ENCODE measurements at regions not wholly inside any gene's neighbourhood (a gene's known extent, or its start where the extent isn't known, plus 50 kb on each side); places are given as distances from the start of the nearest gene placed in this dataset.

DNA sequence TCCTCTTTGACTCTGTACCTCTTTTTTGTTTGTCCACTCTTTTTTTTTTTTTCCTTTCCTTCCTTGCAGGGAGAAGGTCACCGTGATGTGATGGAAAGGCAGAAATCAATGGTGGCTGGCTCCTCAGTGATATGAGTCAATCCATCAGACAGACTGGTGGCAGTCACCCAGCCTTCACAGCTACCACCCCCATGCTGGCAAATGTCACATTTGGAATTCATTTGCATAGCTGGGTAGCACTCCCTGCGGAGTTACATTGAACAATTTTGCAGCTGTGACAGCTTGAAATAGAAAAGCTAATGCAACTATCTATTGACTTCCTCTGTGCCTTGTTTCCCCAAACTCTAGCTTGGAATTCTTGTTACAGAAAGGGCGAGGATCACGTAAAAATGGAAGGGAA is 668.4 kb downstream of the C6orf118 start:
- TF ChIP-seq REST (IDR thresholded peaks at IDR 0.05; ENCODE audit: insufficient read depth in 1 of 2, low read depth in 2 of 2, low read length in 2 of 2) (no peak), POLR2AphosphoS5 (IDR thresholded peaks at IDR 0.05; ENCODE audit: low read depth, low read length) (no peak), FOXP2 (optimal IDR thresholded peaks at IDR 0.05; ENCODE audit: borderline replicate concordance, extremely low read depth, extremely low read length, insufficient read depth) (no peak), TAF1 (IDR thresholded peaks at IDR 0.05; ENCODE audit: borderline replicate concordance, insufficient read depth, low read length) (no peak), SIN3A (IDR thresholded peaks at IDR 0.05; ENCODE audit: borderline replicate concordance, insufficient read depth, low read length) (no peak)

- no peak for TF ChIP-seq SIN3A (IDR thresholded peaks at IDR 0.05; ENCODE audit: borderline replicate concordance, insufficient read depth, low read length)
Observed at GRCh38 chr6:164628302-164628931, 681.0 kb downstream of the C6orf118 start.

- no peak for TF ChIP-seq SIN3A (IDR thresholded peaks at IDR 0.05; ENCODE audit: borderline replicate concordance, insufficient read depth, low read length)
Observed at GRCh38 chr6:164616917-164617524, 692.4 kb downstream of the C6orf118 start.

- TF ChIP-seq FOXP2 (optimal IDR thresholded peaks at IDR 0.05; ENCODE audit: borderline replicate concordance, extremely low read depth, extremely low read length, insufficient read depth) (no peak), POLR2AphosphoS5 (IDR thresholded peaks at IDR 0.05; ENCODE audit: low read depth, low read length) (no peak), TAF1 (IDR thresholded peaks at IDR 0.05; ENCODE audit: borderline replicate concordance, insufficient read depth, low read length) (no peak), REST (IDR thresholded peaks at IDR 0.05; ENCODE audit: insufficient read depth in 1 of 2, low read depth in 2 of 2, low read length in 2 of 2) (no peak), SIN3A (IDR thresholded peaks at IDR 0.05; ENCODE audit: borderline replicate concordance, insufficient read depth, low read length) (no peak)
Observed at GRCh38 chr6:164612751-164613150, 696.7 kb downstream of the C6orf118 start.

DNA sequence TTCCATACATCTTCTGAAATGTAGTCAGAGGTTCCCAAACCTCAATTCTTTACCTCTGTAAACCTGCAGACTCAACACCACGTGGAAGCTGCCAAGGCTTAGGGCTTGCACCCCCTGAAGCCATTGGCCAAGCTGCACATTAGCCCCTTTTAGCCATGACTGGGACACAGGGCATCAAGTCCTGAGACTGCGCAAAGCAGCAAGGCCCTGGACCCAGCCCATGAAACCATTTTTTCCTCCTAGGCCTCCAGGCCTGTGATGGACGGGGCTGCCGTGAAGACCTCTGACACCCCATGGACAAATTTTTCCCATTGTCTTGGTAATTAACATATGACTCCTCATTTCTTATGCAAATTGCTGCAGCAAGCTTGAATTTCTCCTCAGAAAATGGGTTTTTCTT is 727.8 kb downstream of the C6orf118 start:
- TF ChIP-seq POLR2AphosphoS5 (IDR thresholded peaks at IDR 0.05; ENCODE audit: low read depth, low read length) (no peak), REST (IDR thresholded peaks at IDR 0.05; ENCODE audit: insufficient read depth in 1 of 2, low read depth in 2 of 2, low read length in 2 of 2) (no peak), FOXP2 (optimal IDR thresholded peaks at IDR 0.05; ENCODE audit: borderline replicate concordance, extremely low read depth, extremely low read length, insufficient read depth) (no peak), TAF1 (IDR thresholded peaks at IDR 0.05; ENCODE audit: borderline replicate concordance, insufficient read depth, low read length) (no peak), SIN3A (IDR thresholded peaks at IDR 0.05; ENCODE audit: borderline replicate concordance, insufficient read depth, low read length) (no peak)

DNA sequence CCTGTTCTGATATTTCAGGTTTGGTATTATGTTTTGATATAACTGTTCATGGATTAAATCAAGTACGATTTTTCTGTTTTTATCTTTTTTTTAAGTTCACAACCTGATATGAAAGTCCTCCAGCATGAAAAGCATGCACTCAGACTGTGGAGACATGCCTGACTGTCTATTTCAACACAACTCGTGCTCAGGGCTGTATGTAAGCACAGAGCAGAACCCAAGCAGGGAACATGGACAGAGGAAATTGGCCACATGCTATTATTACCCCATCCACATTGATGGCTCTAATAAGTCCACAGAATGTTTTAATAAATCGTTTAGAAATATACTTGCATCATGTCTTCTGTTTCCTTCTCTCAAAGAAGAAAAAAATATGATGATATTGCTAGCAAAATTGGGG is 730.4 kb downstream of the C6orf118 start:
- TF ChIP-seq REST (IDR thresholded peaks at IDR 0.05; ENCODE audit: insufficient read depth in 1 of 2, low read depth in 2 of 2, low read length in 2 of 2) = no peak
- TF ChIP-seq FOXP2 (optimal IDR thresholded peaks at IDR 0.05; ENCODE audit: borderline replicate concordance, extremely low read depth, extremely low read length, insufficient read depth) = no peak
- no peak for TF ChIP-seq SIN3A (IDR thresholded peaks at IDR 0.05; ENCODE audit: borderline replicate concordance, insufficient read depth, low read length)
- no peak for TF ChIP-seq TAF1 (IDR thresholded peaks at IDR 0.05; ENCODE audit: borderline replicate concordance, insufficient read depth, low read length)
- TF ChIP-seq POLR2AphosphoS5 (IDR thresholded peaks at IDR 0.05; ENCODE audit: low read depth, low read length) = no peak
